AG04450 (cell line): ENCODE measurements at regions not wholly inside any gene's neighbourhood (a gene's known extent, or its start where the extent isn't known, plus 50 kb on each side); places are given as distances from the start of the nearest gene placed in this dataset.

Experiments used
- CTCF ChIA-PET: fragments of 300-600, 350-600 bp; formaldehyde crosslinking; extraction: SDS; loops from one replicate; lab custom pipeline; 2022; ENCODE audit warnings: antibody characterized with exemption, inconsistent platforms; lab: Charles Lee
- POLR2A ChIA-PET: fragments of 350-600 bp; formaldehyde crosslinking; extraction: SDS; loops from one replicate; lab custom pipeline; 2021; ENCODE audit warnings: antibody characterized with exemption, inconsistent platforms; lab: Yijun Ruan, JAX
- DNase-seq: peaks from one replicate; pipeline ENCODE4 v3.0.0-alpha.2; 2011; ENCODE audit warnings: low read depth, low spot score
- H3K27ac ChIP-seq: one replicate; pipeline ENCODE4 v1.5.1; 2012; ENCODE audit warnings: low read depth, low read length, control low read depth
- H3K27me3 ChIP-seq: one replicate; pipeline ENCODE4 v1.6.0; 2012; ENCODE audit warnings: low read length; ENCODE audit not compliant: control insufficient read depth, insufficient read depth
- H3K4me3 ChIP-seq: 2 replicates; pipeline ENCODE4 v1.5.1; 2011; ENCODE audit warnings: mild to moderate bottlenecking, low read depth, low read length, control low read depth
- H3K9me3 ChIP-seq: 2 replicates; pipeline ENCODE4 v1.5.1; 2012; ENCODE audit warnings: low read length; ENCODE audit not compliant: control insufficient read depth, insufficient read depth
- CTCF ChIP-seq: IDR thresholded peaks from 2 replicates; pipeline ENCODE4 v1.5.1; 2011; ENCODE audit warnings: low read depth, low read length, control low read depth, inconsistent platforms

- no peak for TF ChIP-seq CTCF
- Histone ChIP-seq H3K27me3 (no peaks in the 10 kb centered on the region), H3K27ac (no peak overlapping the region), H3K9me3 (no peaks in the 10 kb centered on the region), H3K4me3 (no peak overlapping the region)
- ChIA-PET POLR2A (no interaction called here), CTCF (no interaction called here)
- no peak for DNase-seq
Observed at GRCh38 chr7:26520483-26520882, 228.8 kb downstream of the SNX10 start.

- CTCF ChIA-PET, result interaction anchor here (0.7 kb wide), 1 partner anchor 54 kb away, joined by 3 read pairs; no protein-coding TSS in a partner anchor
Observed at GRCh38 chr7:26522633-26523032, 231.0 kb downstream of the SNX10 start.

GRCh38 chr7:26525398-26526264 is 234.0 kb downstream of the SNX10 start:
- H3K27me3 ChIP-seq, result no peaks in the 10 kb centered on the region
- H3K4me3 ChIP-seq, result no peak overlapping the region
- DNase-seq, result no peak
- H3K9me3 ChIP-seq, result no peaks in the 10 kb centered on the region
- ChIA-PET POLR2A (no interaction called here), CTCF (no interaction called here)
- TF ChIP-seq CTCF, result no peak
- no peak overlapping the region for H3K27ac ChIP-seq

More at GRCh38 chr7:26522633-26523032, 231.0 kb downstream of the SNX10 start:
- no peak for TF ChIP-seq CTCF
- H3K27me3 ChIP-seq, result no peaks in the 10 kb centered on the region
- no peak overlapping the region for H3K27ac ChIP-seq
- no peak overlapping the region for H3K4me3 ChIP-seq
- no peaks in the 10 kb centered on the region for H3K9me3 ChIP-seq
- DNase-seq, result no peak
- POLR2A ChIA-PET, result no interaction called here

GRCh38 chr7:26526265-26526587 is 234.6 kb downstream of the SNX10 start:
- no peak for TF ChIP-seq CTCF
- ChIA-PET CTCF (no interaction called here), POLR2A (no interaction called here)

GRCh38 chr7:26531926-26532325 is 240.3 kb downstream of the SNX10 start:
- Histone ChIP-seq H3K27ac (no peak overlapping the region), H3K9me3 (no peaks in the 10 kb centered on the region), H3K4me3 (no peak overlapping the region), H3K27me3 (peaks cover 3% of the 10 kb centered on the region)
- no peak for DNase-seq
- no peak for TF ChIP-seq CTCF
- ChIA-PET POLR2A (no interaction called here), CTCF (no interaction called here)

More at GRCh38 chr7:26526265-26526587, 234.6 kb downstream of the SNX10 start:
- Histone ChIP-seq H3K9me3 (no peaks in the 10 kb centered on the region), H3K27me3 (no peaks in the 10 kb centered on the region), H3K27ac (no peak overlapping the region), H3K4me3 (no peak overlapping the region)
- no peak for DNase-seq
